WTC11 (cell line): ENCODE measurements at regions not wholly inside any gene's neighbourhood (a gene's known extent, or its start where the extent isn't known, plus 50 kb on each side); places are given as distances from the start of the nearest gene placed in this dataset.

ENCODE experiments used
- ATAC-seq: fragments of 200-7000 bp; cut with Tn5 transposase; 2 replicates; pipeline ENCODE4 v1.10.0; 2021; ENCODE audit warnings: mild to moderate bottlenecking, moderate library complexity
- CTCF ChIA-PET: fragments of 300-600 bp; sonication (Branson Sonifier 250); formaldehyde crosslinking; loops from one replicate; lab custom pipeline; 2021; ENCODE audit warnings: antibody characterized with exemption; lab: Charles Lee
- POLR2A ChIA-PET: fragments of 350-600 bp; sonication (Branson Sonifier 250); formaldehyde crosslinking; loops from one replicate; lab custom pipeline; 2021; ENCODE audit warnings: antibody characterized with exemption; lab: Charles Lee
- DNase-seq: peaks from one replicate; pipeline ENCODE4 v3.0.0; 2021; ENCODE audit warnings: low spot score
- H3K27ac Mint-ChIP-seq: 2 replicates; pipeline ENCODE4 v1.8.0; 2021; ENCODE audit warnings: mixed read lengths
- H3K27me3 Mint-ChIP-seq: 2 replicates; pipeline ENCODE4 v1.8.0; 2021; ENCODE audit warnings: low read depth, mild to moderate bottlenecking, moderate library complexity, mixed read lengths
- H3K36me3 Mint-ChIP-seq: 2 replicates; pipeline ENCODE4 v1.8.0; 2021; ENCODE audit warnings: mixed read lengths
- H3K4me1 Mint-ChIP-seq: 2 replicates; pipeline ENCODE4 v1.8.0; 2022; ENCODE audit warnings: mixed read lengths
- H3K4me3 Mint-ChIP-seq: 2 replicates; pipeline ENCODE4 v1.8.0; 2021; ENCODE audit warnings: mild to moderate bottlenecking, moderate library complexity, mixed read lengths
- H3K9me3 Mint-ChIP-seq: 2 replicates; pipeline ENCODE4 v1.8.0; 2021; ENCODE audit warnings: mixed read lengths
- ELF4 ChIP-seq: sonication (generic); formaldehyde crosslinking; IDR thresholded peaks from 2 replicates; pipeline ENCODE4 v1.8.1; 2022; ENCODE audit warnings: low read depth, mild to moderate bottlenecking, moderate library complexity, missing genetic modification reagents
- GRHL2 ChIP-seq: fragments of 250-450 bp; sonication (Bioruptor Pico); IDR thresholded peaks from 2 replicates; pipeline ENCODE4 v1.8.0; 2022; ENCODE audit warnings: mild to moderate bottlenecking, moderate library complexity; ENCODE audit not compliant: insufficient replicate concordance, severe bottlenecking
- GTF2I ChIP-seq: fragments of 250-450 bp; sonication (Bioruptor Pico); conservative IDR thresholded peaks from 2 replicates; pipeline ENCODE4 v1.4.0; 2021; ENCODE audit warnings: mild to moderate bottlenecking
- MYBL2 ChIP-seq: sonication (generic); formaldehyde crosslinking; IDR thresholded peaks from 2 replicates; pipeline ENCODE4 v1.8.1; 2023; ENCODE audit warnings: mild to moderate bottlenecking, moderate library complexity, missing genetic modification reagents
- NFATC4 ChIP-seq: fragments of 250-450 bp; sonication (Bioruptor Pico); IDR thresholded peaks from 2 replicates; pipeline ENCODE4 v1.9.0; 2021; ENCODE audit warnings: mild to moderate bottlenecking
- NR1H2 ChIP-seq: sonication (generic); formaldehyde crosslinking; IDR thresholded peaks from 2 replicates; pipeline ENCODE4 v1.9.0; 2021; ENCODE audit warnings: mild to moderate bottlenecking, moderate library complexity, missing genetic modification reagents
- PRRX2 ChIP-seq: fragments of 250-450 bp; sonication (Bioruptor Pico); IDR thresholded peaks from 2 replicates; pipeline ENCODE4 v1.8.0; 2021; ENCODE audit warnings: mild to moderate bottlenecking
- RORB ChIP-seq: fragments of 250-450 bp; sonication (Bioruptor Pico); IDR thresholded peaks from 2 replicates; pipeline ENCODE4 v1.9.0; 2021; ENCODE audit warnings: mild to moderate bottlenecking
- TEAD1 ChIP-seq: sonication (generic); formaldehyde crosslinking; IDR thresholded peaks from 2 replicates; pipeline ENCODE4 v1.8.0; 2022; ENCODE audit warnings: mild to moderate bottlenecking, missing genetic modification reagents
- TP53 ChIP-seq: sonication (generic); formaldehyde crosslinking; IDR thresholded peaks from 2 replicates; pipeline ENCODE4 v1.8.1; 2023; ENCODE audit warnings: mild to moderate bottlenecking, missing genetic modification reagents
- TF ChIP-seq, protein P1 (sequence below): sonication (generic); formaldehyde crosslinking; IDR thresholded peaks from 2 replicates; pipeline ENCODE4 v1.8.1; 2023; ENCODE audit warnings: mild to moderate bottlenecking, moderate library complexity, missing genetic modification reagents
- TF ChIP-seq, protein P2 (sequence below): sonication (generic); formaldehyde crosslinking; conservative IDR thresholded peaks from 2 replicates; pipeline ENCODE4 v1.8.1; 2022; ENCODE audit warnings: mild to moderate bottlenecking, missing genetic modification reagents
- TF ChIP-seq, protein P3 (sequence below): sonication (generic); formaldehyde crosslinking; IDR thresholded peaks from 2 replicates; pipeline ENCODE4 v1.8.1; 2022; ENCODE audit warnings: low read depth, missing genetic modification reagents, borderline replicate concordance
- TF ChIP-seq, protein P4 (sequence below): sonication (generic); formaldehyde crosslinking; IDR thresholded peaks from 2 replicates; pipeline ENCODE4 v1.8.1; 2023; ENCODE audit warnings: mild to moderate bottlenecking, missing genetic modification reagents, moderate library complexity

DNA sequence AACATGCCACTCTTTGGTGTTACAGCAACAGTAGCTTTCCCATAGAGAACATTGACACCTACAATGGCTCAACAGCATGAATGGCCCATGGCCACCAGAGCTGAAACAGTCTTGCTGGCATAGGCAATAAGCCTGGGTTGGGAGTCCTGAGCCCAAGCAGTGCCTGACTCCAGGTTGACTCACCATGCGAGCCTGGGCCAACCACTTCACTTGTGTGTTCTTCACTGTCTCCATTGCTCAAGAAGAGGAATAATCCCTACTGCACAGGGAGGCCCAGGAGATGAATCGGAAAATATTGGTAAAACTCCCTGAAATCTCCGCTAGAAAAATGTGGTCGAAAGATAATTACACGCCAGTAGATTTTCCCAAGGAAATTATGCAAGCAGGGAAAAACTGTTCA is 89.2 kb upstream of the INHBA start (continued):
- no peak for TF ChIP-seq ELF4 (CRISPR knock-in tag)
- TF ChIP-seq TEAD1 (CRISPR knock-in tag) = no peak

DNA sequence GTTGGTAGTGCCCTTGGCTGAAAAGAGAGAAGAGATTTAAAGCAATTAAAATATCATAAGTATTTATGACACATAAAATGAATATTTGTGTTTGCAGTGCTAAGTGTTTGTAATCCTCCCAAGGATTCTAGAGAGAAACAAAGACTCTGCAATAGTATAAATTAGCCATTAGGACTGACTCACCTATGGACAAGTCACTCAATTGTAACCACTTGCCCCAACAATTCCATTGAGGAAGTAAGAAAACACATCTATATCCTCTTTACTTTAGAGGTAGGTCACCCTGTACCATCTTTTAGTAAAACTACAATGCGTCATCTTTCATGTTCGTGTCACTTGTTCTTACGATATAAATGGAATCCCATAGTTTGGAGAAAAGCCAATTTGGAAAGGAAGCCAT is 85.7 kb upstream of the INHBA start:
- no peaks in the 10 kb centered on the region for H3K27me3 Mint-ChIP-seq
- no peak overlapping the region for H3K27ac Mint-ChIP-seq
- POLR2A ChIA-PET = no interaction called here
- ATAC-seq = no peak
- no peaks in the 10 kb centered on the region for H3K36me3 Mint-ChIP-seq
- no peaks in the 10 kb centered on the region for H3K4me1 Mint-ChIP-seq
- DNase-seq = no peak
- no peak for TF ChIP-seq MYBL2 (CRISPR knock-in tag)
- no peak for TF ChIP-seq GTF2I (CRISPR knock-in tag)
- TF ChIP-seq, protein P1, sequence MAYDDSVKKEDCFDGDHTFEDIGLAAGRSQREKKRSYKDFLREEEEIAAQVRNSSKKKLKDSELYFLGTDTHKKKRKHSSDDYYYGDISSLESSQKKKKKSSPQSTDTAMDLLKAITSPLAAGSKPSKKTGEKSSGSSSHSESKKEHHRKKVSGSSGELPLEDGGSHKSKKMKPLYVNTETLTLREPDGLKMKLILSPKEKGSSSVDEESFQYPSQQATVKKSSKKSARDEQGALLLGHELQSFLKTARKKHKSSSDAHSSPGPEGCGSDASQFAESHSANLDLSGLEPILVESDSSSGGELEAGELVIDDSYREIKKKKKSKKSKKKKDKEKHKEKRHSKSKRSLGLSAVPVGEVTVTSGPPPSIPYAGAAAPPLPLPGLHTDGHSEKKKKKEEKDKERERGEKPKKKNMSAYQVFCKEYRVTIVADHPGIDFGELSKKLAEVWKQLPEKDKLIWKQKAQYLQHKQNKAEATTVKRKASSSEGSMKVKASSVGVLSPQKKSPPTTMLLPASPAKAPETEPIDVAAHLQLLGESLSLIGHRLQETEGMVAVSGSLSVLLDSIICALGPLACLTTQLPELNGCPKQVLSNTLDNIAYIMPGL (CRISPR knock-in tag) = no peak
- TF ChIP-seq, all 79 proteins: peak for 0
- no peak overlapping the region for H3K4me3 Mint-ChIP-seq
- CTCF ChIA-PET = no interaction called here
- peaks cover 7% of the 10 kb centered on the region; the same call in 1 of the 2 replicates for H3K9me3 Mint-ChIP-seq

DNA sequence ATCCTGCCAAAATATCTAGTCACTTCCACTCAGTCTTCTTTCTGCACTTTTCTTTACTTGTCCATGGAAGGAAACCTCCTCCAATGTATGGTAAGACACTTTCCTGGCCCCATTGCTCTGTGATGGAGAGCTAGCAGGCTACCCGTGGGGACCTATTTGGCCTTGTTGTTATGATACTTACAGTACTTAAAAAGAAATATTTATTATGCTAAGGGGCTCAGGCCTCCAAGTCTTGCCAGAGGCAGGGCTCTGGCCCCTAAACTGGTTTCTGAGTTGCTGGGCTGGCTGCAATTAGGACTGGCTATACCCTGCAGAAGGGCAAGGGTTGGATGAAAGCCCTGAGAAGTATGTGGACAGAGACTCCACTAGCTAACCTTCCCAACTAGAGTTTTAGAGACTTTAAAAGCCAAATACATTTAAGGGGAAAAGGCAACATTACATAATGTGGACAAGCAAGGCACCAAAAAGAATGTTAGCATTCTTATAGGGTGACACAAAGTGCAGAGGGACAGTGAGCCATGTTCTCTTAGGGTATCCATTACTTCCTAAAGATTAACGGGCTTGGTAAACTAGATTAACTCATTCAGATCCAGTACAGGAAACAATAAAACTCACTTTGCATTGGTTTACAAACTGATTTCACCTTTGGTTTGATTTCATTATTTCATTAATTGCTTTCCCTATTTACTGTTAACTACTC is 84.9 kb upstream of the INHBA start:
- peaks cover 4% of the 10 kb centered on the region; the same call in 1 of the 2 replicates for H3K9me3 Mint-ChIP-seq
- ChIA-PET CTCF (interaction anchor here (0.7 kb wide), 1 partner anchor 56 kb away, joined by 4 read pairs; no protein-coding TSS in a partner anchor), POLR2A (interaction anchor here (0.6 kb wide), 1 partner anchor 682 kb away, joined by 3 read pairs; no protein-coding TSS in a partner anchor)
- no peak for ATAC-seq
- no peak overlapping the region for H3K27ac Mint-ChIP-seq
- no peaks in the 10 kb centered on the region for H3K27me3 Mint-ChIP-seq
- TF ChIP-seq TP53 (CRISPR knock-in tag) = no peak
- no peaks in the 10 kb centered on the region for H3K4me1 Mint-ChIP-seq
- no peak overlapping the region for H3K4me3 Mint-ChIP-seq
- DNase-seq = no peak
- H3K36me3 Mint-ChIP-seq = no peaks in the 10 kb centered on the region

DNA sequence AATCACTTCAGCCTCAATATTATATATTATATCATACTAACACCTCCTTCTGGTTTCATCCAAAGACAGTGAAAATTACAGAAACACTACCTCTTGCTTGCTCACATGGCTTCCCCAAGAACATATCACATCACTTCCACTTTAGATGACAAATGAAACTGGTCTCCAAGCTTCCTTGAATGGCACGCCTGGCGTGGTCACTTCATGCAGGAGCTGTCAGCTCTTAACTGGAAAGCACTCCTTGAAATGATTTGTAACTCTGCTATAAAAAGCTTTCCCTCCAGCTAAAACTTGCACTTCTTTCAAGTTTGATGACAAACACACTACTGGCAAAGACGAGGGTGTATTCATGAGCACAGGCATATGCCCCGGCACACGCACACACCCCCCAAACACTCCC is 84.1 kb upstream of the INHBA start:
- no peak for ATAC-seq
- no peak for DNase-seq
- no peaks in the 10 kb centered on the region for H3K27me3 Mint-ChIP-seq
- ChIA-PET POLR2A (no interaction called here), CTCF (no interaction called here)
- TF ChIP-seq RORB (CRISPR knock-in tag) = no peak
- no peak for TF ChIP-seq GRHL2 (CRISPR knock-in tag)
- TF ChIP-seq, protein P1 (CRISPR knock-in tag) = no peak
- no peak for TF ChIP-seq NFATC4 (CRISPR knock-in tag)
- TF ChIP-seq, protein P2, sequence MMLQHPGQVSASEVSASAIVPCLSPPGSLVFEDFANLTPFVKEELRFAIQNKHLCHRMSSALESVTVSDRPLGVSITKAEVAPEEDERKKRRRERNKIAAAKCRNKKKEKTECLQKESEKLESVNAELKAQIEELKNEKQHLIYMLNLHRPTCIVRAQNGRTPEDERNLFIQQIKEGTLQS (CRISPR knock-in tag) = no peak
- H3K27ac Mint-ChIP-seq = no peak overlapping the region
- H3K4me3 Mint-ChIP-seq = no peak overlapping the region
- H3K36me3 Mint-ChIP-seq = no peaks in the 10 kb centered on the region
- H3K9me3 Mint-ChIP-seq = peaks cover under 1% of the 10 kb centered on the region; the same call in 1 of the 2 replicates
- no peaks in the 10 kb centered on the region for H3K4me1 Mint-ChIP-seq

DNA sequence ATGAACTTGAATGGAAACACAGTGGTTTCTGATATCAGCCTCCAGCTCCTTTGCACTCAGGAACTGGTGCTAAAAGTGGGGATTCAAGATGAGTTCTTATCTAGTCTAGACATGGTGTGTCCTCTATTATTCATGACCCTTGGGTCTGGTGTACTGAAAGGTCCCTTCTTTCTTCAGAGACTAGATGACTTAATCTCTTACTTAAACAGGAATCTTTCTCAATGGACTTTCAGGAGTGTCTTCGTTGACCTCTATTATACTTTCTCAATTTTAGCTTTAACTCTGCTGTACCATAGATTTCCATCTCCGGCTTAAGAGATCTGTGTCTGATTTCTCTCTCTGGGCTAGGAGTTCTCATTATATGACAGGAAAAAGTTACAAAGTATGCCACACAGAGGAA is 83.5 kb upstream of the INHBA start:
- Mint-ChIP-seq H3K27ac (no peak overlapping the region), H3K36me3 (no peaks in the 10 kb centered on the region), H3K4me3 (no peak overlapping the region), H3K9me3 (no peaks in the 10 kb centered on the region), H3K27me3 (no peaks in the 10 kb centered on the region), H3K4me1 (no peaks in the 10 kb centered on the region)
- CTCF ChIA-PET = interaction anchor here (0.6 kb wide), 1 partner anchor 111 kb away, joined by 4 read pairs; no protein-coding TSS in a partner anchor
- TF ChIP-seq, protein P3, sequence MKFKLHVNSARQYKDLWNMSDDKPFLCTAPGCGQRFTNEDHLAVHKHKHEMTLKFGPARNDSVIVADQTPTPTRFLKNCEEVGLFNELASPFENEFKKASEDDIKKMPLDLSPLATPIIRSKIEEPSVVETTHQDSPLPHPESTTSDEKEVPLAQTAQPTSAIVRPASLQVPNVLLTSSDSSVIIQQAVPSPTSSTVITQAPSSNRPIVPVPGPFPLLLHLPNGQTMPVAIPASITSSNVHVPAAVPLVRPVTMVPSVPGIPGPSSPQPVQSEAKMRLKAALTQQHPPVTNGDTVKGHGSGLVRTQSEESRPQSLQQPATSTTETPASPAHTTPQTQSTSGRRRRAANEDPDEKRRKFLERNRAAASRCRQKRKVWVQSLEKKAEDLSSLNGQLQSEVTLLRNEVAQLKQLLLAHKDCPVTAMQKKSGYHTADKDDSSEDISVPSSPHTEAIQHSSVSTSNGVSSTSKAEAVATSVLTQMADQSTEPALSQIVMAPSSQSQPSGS (CRISPR knock-in tag) = no peak
- TF ChIP-seq NR1H2 = no peak
- TF ChIP-seq, protein P4, sequence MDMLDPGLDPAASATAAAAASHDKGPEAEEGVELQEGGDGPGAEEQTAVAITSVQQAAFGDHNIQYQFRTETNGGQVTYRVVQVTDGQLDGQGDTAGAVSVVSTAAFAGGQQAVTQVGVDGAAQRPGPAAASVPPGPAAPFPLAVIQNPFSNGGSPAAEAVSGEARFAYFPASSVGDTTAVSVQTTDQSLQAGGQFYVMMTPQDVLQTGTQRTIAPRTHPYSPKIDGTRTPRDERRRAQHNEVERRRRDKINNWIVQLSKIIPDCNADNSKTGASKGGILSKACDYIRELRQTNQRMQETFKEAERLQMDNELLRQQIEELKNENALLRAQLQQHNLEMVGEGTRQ (CRISPR knock-in tag) = no peak
- no peak for TF ChIP-seq PRRX2 (CRISPR knock-in tag)
- ATAC-seq (no peak), DNase-seq (no peak)
- POLR2A ChIA-PET = no interaction called here
